SK-N-SH (cell line): ENCODE measurements at regions not wholly inside any gene's neighbourhood (a gene's known extent, or its start where the extent isn't known, plus 50 kb on each side); places are given as distances from the start of the nearest gene placed in this dataset.

Source experiments
- CTCF ChIA-PET: fragments of 300-600, 350-600 bp; formaldehyde crosslinking; extraction: SDS; loops from one replicate; lab custom pipeline; 2021; lab: Yijun Ruan, JAX
- POLR2A ChIA-PET: fragments of 350-600 bp; sonication (Branson Sonifier 250); formaldehyde crosslinking; extraction: SDS; loops from one replicate; lab custom pipeline; 2020; ENCODE audit warnings: antibody characterized with exemption, inconsistent platforms; lab: Yijun Ruan, JAX
- DNase-seq: peaks from one replicate; pipeline ENCODE4 v3.0.0; 2012
- H2AFZ ChIP-seq: fragments of 200-600 bp; sonication (generic); 2 replicates; pipeline ENCODE4 v1.8.1; 2016; ENCODE audit warnings: antibody characterized with exemption, mild to moderate bottlenecking, low read depth
- H3F3A ChIP-seq: fragments of 200-600 bp; sonication (generic); replicated peaks from 2 replicates; pipeline ENCODE3; 2016; ENCODE audit warnings: antibody characterized with exemption, mild to moderate bottlenecking; ENCODE audit not compliant: insufficient read depth
- H3K27ac ChIP-seq, 2 experiments: fragments of 200-500 bp in 1 of 2; fragments of 200-600 bp in 1 of 2; sonication (Bioruptor generic) in 1 of 2; sonication (generic), shearing (Covaris generic) in 1 of 2; 2 replicates each; pipeline versions ENCODE4 v1.5.1 to v1.6.1; 2014 to 2016; ENCODE audit warnings: low read depth in 2 of 2, inconsistent platforms in 1 of 2, low read length in 1 of 2, mild to moderate bottlenecking in 1 of 2, mixed read lengths in 1 of 2
- H3K27me3 ChIP-seq: fragments of 200-600 bp; sonication (generic), shearing (Covaris generic); 2 replicates; pipeline ENCODE4 v1.6.1; 2016; ENCODE audit warnings: mixed run types; ENCODE audit not compliant: insufficient read depth
- H3K36me3 ChIP-seq, 2 experiments: fragments of 200-500 bp in 1 of 2; fragments of 200-600 bp in 1 of 2; sonication (Bioruptor generic) in 1 of 2; sonication (generic) in 1 of 2; replicated peaks in 1 of 2; 2 replicates each; pipeline versions ENCODE3 to v1.5.1; 2014 to 2016; ENCODE audit warnings: low read length in 1 of 2, mild to moderate bottlenecking in 1 of 2; ENCODE audit not compliant: insufficient read depth in 2 of 2, control insufficient read depth in 1 of 2
- H3K4me1 ChIP-seq, 2 experiments: fragments of 200-500 bp in 1 of 2; fragments of 200-600 bp in 1 of 2; sonication (Bioruptor generic) in 1 of 2; sonication (generic), shearing (Covaris generic) in 1 of 2; 2 replicates each; pipeline versions ENCODE4 v1.5.1 to v1.6.1; 2014 to 2016; ENCODE audit warnings: low read depth in 1 of 2, low read length in 1 of 2, mixed run types in 1 of 2; ENCODE audit not compliant: insufficient read depth in 2 of 2, control insufficient read depth in 1 of 2
- H3K4me2 ChIP-seq: fragments of 200-600 bp; sonication (generic), shearing (Covaris generic); 2 replicates; pipeline ENCODE4 v1.6.1; 2017; ENCODE audit warnings: mixed run types
- H3K4me3 ChIP-seq, 2 experiments: fragments of 200-500 bp in 1 of 2; fragments of 200-600 bp in 1 of 2; sonication (Bioruptor generic) in 1 of 2; sonication (generic), shearing (Covaris generic) in 1 of 2; 2 replicates each; pipeline versions ENCODE4 v1.5.1 to v1.8.1; 2014 to 2016; ENCODE audit warnings: low read depth in 2 of 2, inconsistent platforms in 1 of 2, low read length in 1 of 2, mild to moderate bottlenecking in 1 of 2, mixed read lengths in 1 of 2, moderate library complexity in 1 of 2
- H3K79me2 ChIP-seq: fragments of 200-600 bp; sonication (generic); 2 replicates; pipeline ENCODE4 v1.8.1; 2017; ENCODE audit warnings: mild to moderate bottlenecking; ENCODE audit not compliant: insufficient read depth
- H3K9ac ChIP-seq: fragments of 200-600 bp; sonication (generic); 2 replicates; pipeline ENCODE4 v1.6.1; 2017; ENCODE audit warnings: mixed run types
- H3K9me2 ChIP-seq: fragments of 200-600 bp; sonication (generic); 2 replicates; pipeline ENCODE4 v1.6.1; 2017; ENCODE audit warnings: mixed run types
- H3K9me3 ChIP-seq: fragments of 200-600 bp; sonication (generic); 2 replicates; pipeline ENCODE4 v1.6.1; 2017; ENCODE audit warnings: mixed run types, mild to moderate bottlenecking, moderate library complexity
- H4K20me1 ChIP-seq: fragments of 200-600 bp; sonication (generic); 2 replicates; pipeline ENCODE4 v1.6.1; 2017; ENCODE audit warnings: mild to moderate bottlenecking, mixed run types; ENCODE audit not compliant: insufficient read depth
- CHD2 ChIP-seq: fragments of 150-350 bp; IDR thresholded peaks from 2 replicates; pipeline ENCODE4 v1.6.1; 2018; ENCODE audit warnings: low read length; ENCODE audit not compliant: partially characterized antibody
- CTCF ChIP-seq: fragments of 200-600 bp; sonication (generic); IDR thresholded peaks from 2 replicates; pipeline ENCODE4 v1.6.1; 2017; ENCODE audit warnings: antibody characterized with exemption, mild to moderate bottlenecking, moderate library complexity
- ELF1 ChIP-seq: IDR thresholded peaks from 2 replicates; pipeline ENCODE4 v1.4.0; 2012
- EP300 ChIP-seq, 2 experiments: IDR thresholded peaks; 2 replicates each; pipeline versions ENCODE4 v1.4.0 to v1.6.1; 2012; ENCODE audit warnings: borderline replicate concordance in 1 of 2, low read depth in 1 of 2, low read length in 1 of 2
- FOXJ3 ChIP-seq: sonication (generic); formaldehyde crosslinking; IDR thresholded peaks from 2 replicates; pipeline ENCODE4 v1.5.1; 2020; ENCODE audit warnings: mild to moderate bottlenecking, missing genetic modification reagents
- MEF2A ChIP-seq: IDR thresholded peaks from 2 replicates; pipeline ENCODE4 v1.4.0; 2012; ENCODE audit warnings: low read depth, borderline replicate concordance
- MXI1 ChIP-seq: IDR thresholded peaks from 2 replicates; pipeline ENCODE4 v1.6.1; 2012; ENCODE audit warnings: mild to moderate bottlenecking, low read depth, low read length, improper control_type of control experiment
- NRF1 ChIP-seq: IDR thresholded peaks from 2 replicates; pipeline ENCODE4 v1.6.1; 2012; ENCODE audit warnings: low read depth, mild to moderate bottlenecking, low read length
- PBX3 ChIP-seq: IDR thresholded peaks from 2 replicates; pipeline ENCODE4; 2012
- RCOR1 ChIP-seq: fragments of 150-350 bp; IDR thresholded peaks from 2 replicates; pipeline ENCODE4 v1.6.1; 2017; ENCODE audit warnings: antibody characterized with exemption, low read length
- REST ChIP-seq: IDR thresholded peaks from 2 replicates; pipeline ENCODE4 v1.6.1; 2012; ENCODE audit warnings: mild to moderate bottlenecking, low read depth, low read length, moderate library complexity
- TAF1 ChIP-seq: IDR thresholded peaks from 2 replicates; pipeline ENCODE4 v1.6.1; 2012; ENCODE audit warnings: low read depth, mild to moderate bottlenecking, low read length, moderate library complexity, borderline replicate concordance
- TCF12 ChIP-seq: IDR thresholded peaks from 2 replicates; pipeline ENCODE4 v1.4.0; 2012
- USF1 ChIP-seq: IDR thresholded peaks from 2 replicates; pipeline ENCODE4 v1.4.0; 2012; ENCODE audit warnings: low read depth, borderline replicate concordance
- USF2 ChIP-seq: fragments of 150-350 bp; IDR thresholded peaks from 2 replicates; pipeline ENCODE4 v1.6.1; 2017; ENCODE audit warnings: antibody characterized with exemption, low read length, low read depth, borderline replicate concordance
- WGBS: methylation state at CpG from one replicate; pipeline ENCODE4 v1.1.6; 2017; ENCODE audit warnings: low lambda C conversion rate; 5-methylcytosine and 5-hydroxymethylcytosine counted together

- Histone ChIP-seq H3K9ac (no peak overlapping the region), H3K4me2 (no peak overlapping the region), H3K9me3 (no peaks in the 10 kb centered on the region), H3K79me2 (no peaks in the 10 kb centered on the region), H3K36me3 (no peaks in the 10 kb centered on the region), H3K4me1 (no peaks in the 10 kb centered on the region), H4K20me1 (no peaks in the 10 kb centered on the region), H3F3A (no peaks in the 10 kb centered on the region), H2AFZ (no peak overlapping the region), H3K9me2 (no peaks in the 10 kb centered on the region), H3K27me3 (no peaks in the 10 kb centered on the region), H3K27ac (no peak overlapping the region), H3K4me3 (no peak overlapping the region)
- CTCF ChIA-PET, result interaction anchor here (1.1 kb wide), 1 partner anchor 28 kb away, joined by 3 read pairs; no protein-coding TSS in a partner anchor
- WGBS, result 57% methylated on average over 1 of the region's 1 CpG
- TF ChIP-seq TAF1, result no peak
- no peak for TF ChIP-seq MEF2A
- TF ChIP-seq EP300 (IDR thresholded peaks at IDR 0.05; ENCODE audit: borderline replicate concordance in 1 of 2, low read depth in 1 of 2, low read length in 1 of 2), result no peak
- no peak for TF ChIP-seq ELF1
- no peak for TF ChIP-seq FOXJ3 (CRISPR knock-in tag)
- TF ChIP-seq NRF1, result no peak
- TF ChIP-seq MXI1, result no peak
- TF ChIP-seq PBX3, result no peak
- no peak for TF ChIP-seq CHD2
- no peak for TF ChIP-seq USF2
- TF ChIP-seq USF1, result no peak
- no peak for TF ChIP-seq TCF12
- no peak for TF ChIP-seq RCOR1
- no peak for TF ChIP-seq REST
- TF ChIP-seq CTCF, result no peak
- POLR2A ChIA-PET, result no interaction called here
- no peak for DNase-seq
These were observed 642.7 kb upstream of the CXADR start for GRCh38 chr21:16870103-16870502.
